HCT116 (cell line): ENCODE measurements at regions not wholly inside any gene's neighbourhood (a gene's known extent, or its start where the extent isn't known, plus 50 kb on each side); places are given as distances from the start of the nearest gene placed in this dataset.

ENCODE experiments used
- ATAC-seq: fragments of 200-7000 bp; cut with Tn5 transposase; 2 replicates; pipeline ENCODE4 v1.9.1; 2020; ENCODE audit warnings: mild to moderate bottlenecking, moderate library complexity
- BruUV-seq: library from RNA; stranded (reverse); fragments of 400-500 nt; replicated peaks from 2 replicates; lab custom pipeline; 2021; lab: Mats Ljungman, UMichigan
- CTCF ChIA-PET: fragments of 300-600 bp; sonication (Branson Sonifier 250); formaldehyde crosslinking; loops from one replicate; lab custom pipeline; 2021; ENCODE audit warnings: antibody characterized with exemption; lab: Charles Lee
- POLR2A ChIA-PET: fragments of 300-600, 350-600 bp; sonication (Branson Sonifier 250); formaldehyde crosslinking; loops from one replicate; lab custom pipeline; 2021; ENCODE audit warnings: antibody characterized with exemption; lab: Charles Lee
- RAD21 ChIA-PET, 2 experiments: fragments of 300-600 bp; sonication (Branson Sonifier 250); formaldehyde crosslinking; loops; one replicate each; lab custom pipeline; 2023; ENCODE audit warnings: low total read pairs in 2 of 2; ENCODE audit not compliant: uncharacterized antibody in 2 of 2, unreplicated experiment in 2 of 2, low non-redundant PET in 1 of 2; lab: Charles Lee
- DNase-seq: peaks from one replicate; pipeline ENCODE4 v3.0.0-alpha.2; 2010; ENCODE audit warnings: low read depth, low spot score
- H2AFZ ChIP-seq: fragments of 200-600 bp; shearing (Covaris generic), sonication (generic); 2 replicates; pipeline ENCODE4 v1.6.1; 2017; ENCODE audit warnings: low read depth, mixed run types, mixed read lengths, antibody characterized with exemption, low read length; ENCODE audit not compliant: poor library complexity, severe bottlenecking
- H3K27ac ChIP-seq: 2 replicates; pipeline ENCODE4 v1.5.1; 2012; ENCODE audit warnings: low read depth, low read length
- H3K27me3 ChIP-seq: fragments of 200-600 bp; sonication (generic); 2 replicates; pipeline ENCODE4 v1.6.1; 2016; ENCODE audit warnings: mixed run types, low read length, mixed read lengths; ENCODE audit not compliant: insufficient read depth
- H3K36me3 ChIP-seq, 2 experiments: fragments of 200-500 bp in 1 of 2; fragments of 200-600 bp in 1 of 2; sonication (Bioruptor generic) in 1 of 2; sonication (generic) in 1 of 2; 2 replicates each; pipeline versions ENCODE4 v1.5.1 to v1.6.1; 2014 to 2016; ENCODE audit warnings: low read length in 2 of 2, inconsistent platforms in 1 of 2, mixed read lengths in 1 of 2, mixed run types in 1 of 2; ENCODE audit not compliant: insufficient read depth in 2 of 2, control insufficient read depth in 1 of 2
- H3K4me1 ChIP-seq, 2 experiments: fragments of 200-600 bp in 1 of 2; sonication (generic) in 1 of 2; 2 replicates each; pipeline versions ENCODE4 v1.5.1 to v1.6.1; 2012 to 2017; ENCODE audit warnings: low read length in 2 of 2, inconsistent platforms in 1 of 2, mild to moderate bottlenecking in 1 of 2, mixed read lengths in 1 of 2, mixed run types in 1 of 2, moderate library complexity in 1 of 2; ENCODE audit not compliant: insufficient read depth in 2 of 2, control insufficient read depth in 1 of 2
- H3K4me2 ChIP-seq: fragments of 200-600 bp; sonication (generic); 2 replicates; pipeline ENCODE4 v1.6.1; 2017; ENCODE audit warnings: mixed run types, low read length, mixed read lengths
- H3K4me3 ChIP-seq, 2 experiments: fragments of 200-600 bp in 1 of 2; sonication (generic) in 1 of 2; replicated peaks in 1 of 2; 2 replicates each; pipeline ENCODE4 v1.5.1; 2011 to 2016; ENCODE audit warnings: low read length in 2 of 2, control low read depth in 1 of 2, low read depth in 1 of 2, mild to moderate bottlenecking in 1 of 2, mixed read lengths in 1 of 2, mixed run types in 1 of 2
- H3K79me2 ChIP-seq: fragments of 200-600 bp; sonication (generic); 2 replicates; pipeline ENCODE4 v1.6.1; 2017; ENCODE audit warnings: mild to moderate bottlenecking, mixed run types, low read length, moderate library complexity, mixed read lengths; ENCODE audit not compliant: insufficient read depth
- H3K9ac ChIP-seq: fragments of 200-600 bp; sonication (generic); 2 replicates; pipeline ENCODE4 v1.6.1; 2016; ENCODE audit warnings: low read length, mixed read lengths
- H3K9me2 ChIP-seq: fragments of 200-600 bp; sonication (generic), shearing (Covaris generic); 2 replicates; pipeline ENCODE4 v1.6.1; 2017; ENCODE audit warnings: mixed run types, mild to moderate bottlenecking, moderate library complexity; ENCODE audit not compliant: insufficient read depth
- H3K9me3 ChIP-seq, 2 experiments: fragments of 200-500 bp in 1 of 2; fragments of 200-600 bp in 1 of 2; sonication (Bioruptor generic) in 1 of 2; sonication (generic) in 1 of 2; 2 replicates each; pipeline ENCODE4 v1.6.1; 2014 to 2017; ENCODE audit warnings: low read length in 2 of 2, mixed read lengths in 2 of 2, inconsistent platforms in 1 of 2, low read depth in 1 of 2, mild to moderate bottlenecking in 1 of 2, mixed run types in 1 of 2, moderate library complexity in 1 of 2; ENCODE audit not compliant: control insufficient read depth in 1 of 2, insufficient read depth in 1 of 2
- H4K20me1 ChIP-seq: fragments of 200-600 bp; sonication (generic), shearing (Covaris generic); 2 replicates; pipeline ENCODE4 v1.6.1; 2017; ENCODE audit warnings: mixed run types, mild to moderate bottlenecking, moderate library complexity; ENCODE audit not compliant: insufficient read depth
- CBX3 ChIP-seq: IDR thresholded peaks from 2 replicates; pipeline ENCODE4 v1.6.1; 2012; ENCODE audit warnings: low read depth
- CEBPB ChIP-seq: IDR thresholded peaks from 2 replicates; pipeline ENCODE4 v1.6.1; 2012; ENCODE audit warnings: low read depth
- EZH2 ChIP-seq: fragments of 200-600 bp; sonication (generic); IDR thresholded peaks from 2 replicates; pipeline ENCODE4 v1.6.1; 2017; ENCODE audit warnings: antibody characterized with exemption, mixed run types
- EZH2phosphoT487 ChIP-seq: fragments of 200-600 bp; IDR thresholded peaks from 2 replicates; pipeline ENCODE4 v1.6.1; 2018; ENCODE audit warnings: antibody characterized with exemption, borderline replicate concordance
- POLR2A ChIP-seq: IDR thresholded peaks from 2 replicates; pipeline ENCODE4 v1.7.0; 2011; ENCODE audit warnings: borderline replicate concordance; ENCODE audit not compliant: insufficient read depth, insufficient read length; ENCODE audit errors: extremely low read depth
- POLR2AphosphoS5 ChIP-seq: IDR thresholded peaks from 2 replicates; pipeline ENCODE4 v1.6.1; 2011; ENCODE audit warnings: mild to moderate bottlenecking, low read depth, low read length, moderate library complexity
- SP1 ChIP-seq: IDR thresholded peaks from 2 replicates; pipeline ENCODE4 v1.6.1; 2012; ENCODE audit warnings: low read depth
- SRF ChIP-seq: IDR thresholded peaks from 2 replicates; pipeline ENCODE4 v1.6.1; 2012; ENCODE audit warnings: low read depth
- TCF7L2 ChIP-seq: IDR thresholded peaks from 2 replicates; pipeline ENCODE4 v1.7.0; 2011; ENCODE audit warnings: borderline replicate concordance, inconsistent platforms; ENCODE audit not compliant: insufficient read depth, insufficient read length; ENCODE audit errors: extremely low read depth
- ZFX ChIP-seq: fragments of 450-650 bp; IDR thresholded peaks from 2 replicates; pipeline ENCODE4 v1.6.1; 2017
- ZNF274 ChIP-seq: fragments of 200-500 bp; sonication (Bioruptor generic); IDR thresholded peaks from 2 replicates; pipeline ENCODE4 v1.6.1; 2014; ENCODE audit warnings: mild to moderate bottlenecking, low read depth, low read length, inconsistent platforms
- intact Hi-C: fragments of 100-400 bp; cut with micrococcal nuclease; formaldehyde crosslinking; loops from 2 replicates; pipeline ENCODE4 v1.10.0; 2022
- TF ChIP-seq, protein P1 (sequence below): IDR thresholded peaks from 2 replicates; pipeline ENCODE4 v1.6.1; 2012
- TF ChIP-seq, protein P2 (sequence below): IDR thresholded peaks from 2 replicates; pipeline ENCODE4 v1.6.1; 2012

DNA sequence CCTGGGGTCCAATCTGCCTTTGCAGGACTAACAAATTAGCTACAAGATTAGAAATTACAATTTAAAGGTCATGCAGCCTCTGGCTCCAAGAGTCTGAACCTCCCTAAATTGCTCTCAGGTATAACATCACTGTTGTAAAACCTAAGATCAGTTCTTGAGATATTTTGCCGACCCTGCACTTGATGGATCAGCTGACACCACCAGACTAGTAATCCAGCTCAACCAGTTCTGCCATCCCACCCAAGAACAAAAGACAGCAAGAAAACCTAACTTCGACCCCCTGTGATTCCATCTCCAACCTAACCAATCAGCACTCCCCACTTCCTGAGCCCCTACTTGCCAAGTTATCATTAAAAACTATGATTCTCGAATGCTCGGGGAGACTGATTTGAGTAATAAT lies 323.0 kb upstream of the BOD1L1 start:
- Histone ChIP-seq H4K20me1 (no peaks in the 10 kb centered on the region), H3K36me3 (no peaks in the 10 kb centered on the region), H3K79me2 (no peaks in the 10 kb centered on the region), H3K4me2 (no peak overlapping the region), H3K9ac (no peak overlapping the region), H2AFZ (no peak overlapping the region), H3K9me2 (no peaks in the 10 kb centered on the region), H3K4me3 (no peak overlapping the region), H3K27me3 (no peaks in the 10 kb centered on the region), H3K9me3 (peaks cover 0 to 8% of the 10 kb centered on the region in 2 experiments; a peak in 1 of 4 replicates), H3K27ac (no peak overlapping the region), H3K4me1 (no peaks in the 10 kb centered on the region)
- TF ChIP-seq CBX3 (no peak), SP1 (no peak), ZNF274 (no peak), CEBPB (no peak), SRF (no peak), EZH2 (no peak), POLR2A (no peak), POLR2AphosphoS5 (no peak), ZFX (no peak), EZH2phosphoT487 (no peak)
- TF ChIP-seq, protein P1, sequence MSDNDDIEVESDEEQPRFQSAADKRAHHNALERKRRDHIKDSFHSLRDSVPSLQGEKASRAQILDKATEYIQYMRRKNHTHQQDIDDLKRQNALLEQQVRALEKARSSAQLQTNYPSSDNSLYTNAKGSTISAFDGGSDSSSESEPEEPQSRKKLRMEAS = no peak
- TF ChIP-seq, protein P2, sequence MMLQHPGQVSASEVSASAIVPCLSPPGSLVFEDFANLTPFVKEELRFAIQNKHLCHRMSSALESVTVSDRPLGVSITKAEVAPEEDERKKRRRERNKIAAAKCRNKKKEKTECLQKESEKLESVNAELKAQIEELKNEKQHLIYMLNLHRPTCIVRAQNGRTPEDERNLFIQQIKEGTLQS = no peak
- DNase-seq (no peak), ATAC-seq (no peak)
- ChIA-PET POLR2A (no interaction called here), RAD21 (no interaction called here), CTCF (no interaction called here)
- intact Hi-C loops = no loop called here
- BruUV-seq = no TSS peak

DNA sequence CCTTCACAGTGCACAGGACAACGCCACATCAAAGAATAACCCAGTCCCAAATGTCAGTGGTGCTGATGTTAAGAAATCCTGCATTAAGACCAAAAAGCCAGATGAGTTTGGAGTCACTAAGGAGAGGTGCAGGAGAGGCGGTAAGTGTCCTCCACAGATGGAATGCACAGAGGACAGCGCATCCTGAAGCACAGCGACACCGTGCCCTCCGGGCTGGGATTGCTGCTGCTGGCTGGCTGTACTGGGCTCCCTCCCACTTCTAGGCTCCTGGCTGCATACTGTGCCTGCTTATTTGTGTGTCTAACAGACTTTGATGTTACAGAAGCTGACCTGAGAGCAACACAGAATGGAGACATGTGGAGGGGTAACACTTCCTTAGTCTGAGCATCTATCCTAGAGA lies 325.6 kb upstream of the BOD1L1 start:
- Histone ChIP-seq H4K20me1 (no peaks in the 10 kb centered on the region), H3K27me3 (no peaks in the 10 kb centered on the region), H3K79me2 (no peaks in the 10 kb centered on the region), H3K4me1 (no peaks in the 10 kb centered on the region), H3K9ac (no peak overlapping the region), H3K4me2 (no peak overlapping the region), H3K9me3 (peaks cover 0 to 8% of the 10 kb centered on the region in 2 experiments; a peak in 1 of 4 replicates), H3K27ac (no peak overlapping the region), H3K4me3 (no peak overlapping the region), H3K9me2 (no peaks in the 10 kb centered on the region), H2AFZ (no peak overlapping the region), H3K36me3 (no peaks in the 10 kb centered on the region)
- intact Hi-C loops = no loop called here
- POLR2A ChIA-PET = no interaction called here
- ATAC-seq = no peak
- DNase-seq = no peak
- CTCF ChIA-PET = no interaction called here
- BruUV-seq = no TSS peak
- RAD21 ChIA-PET = no interaction called here
- TF ChIP-seq TCF7L2 (no peak), POLR2AphosphoS5 (no peak), POLR2A (no peak), EZH2 (no peak)
- TF ChIP-seq, protein P1 = no peak
